ENCODE measurements at regions not wholly inside any gene's neighbourhood (a gene's known extent, or its start where the extent isn't known, plus 50 kb on each side); places are given as distances from the start of the nearest gene placed in this dataset.
"Not testable (repeated sequence)": the region's sequence is repeated elsewhere in the genome, so short reads cannot be mapped to it uniquely, and the experiment has no call there.

- DNase-seq, result no peak
Observed at GRCh38 chr2:114265261-114265660, 177.2 kb upstream of the DPP10 start.

DNA sequence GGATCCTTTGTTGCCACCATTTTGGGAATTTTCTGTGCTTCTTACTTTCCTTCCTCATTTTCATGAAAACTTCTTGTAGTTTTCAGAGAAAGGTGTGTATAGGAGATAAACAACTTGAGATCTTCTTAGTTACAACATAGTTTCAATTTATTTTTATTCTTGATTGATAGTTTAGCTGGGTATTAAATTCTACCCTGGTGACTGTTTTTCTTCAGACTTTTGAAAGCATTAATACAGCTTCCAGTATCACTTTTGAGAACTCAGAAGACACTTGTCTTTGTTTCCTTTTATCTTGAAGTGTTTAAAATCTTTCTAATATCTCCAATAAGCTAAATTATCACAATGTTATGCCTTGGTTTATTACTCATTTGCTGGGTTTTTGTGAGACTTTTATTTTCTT, 167.5 kb upstream of the DPP10 start:
- no peak for DNase-seq

DNA sequence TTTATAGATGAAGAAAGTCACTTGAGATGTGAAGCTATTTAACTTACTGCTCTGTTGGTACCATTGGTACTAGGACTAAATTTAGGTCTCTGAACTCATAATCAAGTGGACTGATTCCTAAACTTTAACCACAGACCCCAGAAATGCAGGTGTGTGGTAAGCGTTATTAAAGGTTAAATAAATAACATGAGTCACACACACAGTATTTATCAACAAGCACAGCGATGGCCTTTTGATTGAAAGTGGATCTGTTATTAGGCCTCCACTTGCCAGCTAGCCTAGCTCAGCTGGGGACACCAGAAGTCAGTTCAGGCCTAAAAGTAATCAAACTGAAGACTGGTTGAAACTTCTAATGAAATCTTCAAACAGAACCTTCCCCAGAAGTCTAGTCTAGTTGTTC, 161.3 kb upstream of the DPP10 start:
- DNase-seq, result no peak

DNA sequence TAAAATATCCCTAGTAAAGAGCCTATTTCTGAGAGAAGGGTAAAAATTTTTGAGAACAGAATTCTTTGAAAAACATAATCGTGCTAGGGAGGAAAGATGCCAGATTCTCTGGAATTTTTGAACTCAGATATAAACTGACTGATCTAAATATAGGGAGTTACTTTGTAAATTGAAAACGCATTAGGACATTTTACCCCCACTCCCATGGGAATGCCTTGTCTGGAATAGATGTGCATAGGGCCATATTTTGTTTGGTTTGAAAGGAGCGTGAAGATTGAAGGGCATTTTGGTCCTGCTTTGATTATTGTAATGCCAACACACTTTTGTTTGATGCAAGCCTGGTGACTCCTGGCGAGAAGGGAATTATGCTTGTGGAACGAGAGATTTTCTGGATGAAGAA, 158.7 kb upstream of the DPP10 start:
- no peak for DNase-seq

- DNase-seq, result no peak
Observed at GRCh38 chr2:114286438-114286837, 156.0 kb upstream of the DPP10 start.

- DNase-seq, result no peak
Observed at GRCh38 chr2:114293355-114293754, 149.1 kb upstream of the DPP10 start.

DNA sequence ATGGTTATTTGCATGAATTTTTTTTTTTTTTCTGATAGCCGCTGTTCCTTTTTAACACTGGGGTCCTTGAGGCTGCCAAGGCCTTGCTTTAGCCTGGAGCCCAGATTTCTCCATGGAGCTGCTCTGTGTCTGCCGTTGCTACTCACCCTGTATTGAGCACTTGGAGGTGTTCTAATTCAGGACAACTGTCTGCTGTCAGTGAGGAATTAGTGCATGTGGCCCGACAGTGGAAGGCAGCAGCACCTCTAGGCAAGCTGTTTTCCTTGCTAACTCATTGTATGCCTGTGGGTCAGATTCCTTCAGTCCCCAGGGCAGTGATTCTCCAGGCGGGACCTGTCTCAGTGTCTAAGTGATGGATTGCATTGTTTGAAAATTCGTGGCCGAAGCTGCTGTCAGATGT, 147.7 kb upstream of the DPP10 start:
- peak; percentile 48 for DNase-seq

DNA sequence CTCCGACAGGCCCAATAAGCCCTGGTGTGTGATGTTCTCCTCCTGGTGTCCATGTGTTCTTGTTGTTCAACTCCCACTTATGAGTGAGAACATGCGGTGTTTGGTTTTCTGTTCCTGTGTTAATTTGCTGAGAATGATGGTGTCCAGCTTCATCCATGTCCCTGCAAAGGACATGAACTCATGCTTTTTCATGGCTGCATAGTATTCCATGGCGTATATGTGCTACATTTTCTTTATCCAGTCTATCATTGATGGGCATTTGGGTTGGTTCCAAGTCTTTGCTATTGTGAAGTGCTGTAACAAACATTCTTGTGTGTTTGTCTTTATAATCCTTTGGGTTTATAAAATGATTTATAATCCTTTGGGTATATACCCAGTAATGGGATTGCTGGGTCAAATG, 142.1 kb upstream of the DPP10 start:
- not testable (repeated sequence) for DNase-seq

- DNase-seq, result no peak
Observed at GRCh38 chr2:114316532-114317300, 125.7 kb upstream of the DPP10 start.

GRCh38 chr2:114330594-114330993, 111.8 kb upstream of the DPP10 start:
- no peak for DNase-seq

- DNase-seq, result no peak
Observed at GRCh38 chr2:114331934-114332333, 110.5 kb upstream of the DPP10 start.

DNA sequence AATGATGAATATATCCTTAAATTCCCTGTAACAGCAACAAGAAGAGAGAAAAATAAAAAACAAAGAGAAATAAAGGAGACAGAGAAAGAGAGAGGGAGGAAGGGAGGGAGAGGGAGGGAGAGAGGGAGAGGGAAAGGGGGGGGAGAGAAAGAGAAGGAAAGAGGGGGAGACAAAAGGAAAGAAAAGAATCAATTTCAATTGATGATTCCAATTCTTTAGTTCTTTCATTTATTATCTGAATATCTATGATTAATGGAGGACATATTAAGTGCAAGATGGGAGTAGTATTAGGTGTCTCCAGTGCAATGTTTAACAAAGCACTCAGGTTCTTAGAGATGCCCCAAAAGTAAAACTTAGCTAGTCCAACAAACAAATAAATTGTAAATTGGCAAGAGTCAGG, 97.2 kb upstream of the DPP10 start:
- DNase-seq, result no peak

- DNase-seq, result no peak
Observed at GRCh38 chr2:114346658-114347057, 95.8 kb upstream of the DPP10 start.

DNA sequence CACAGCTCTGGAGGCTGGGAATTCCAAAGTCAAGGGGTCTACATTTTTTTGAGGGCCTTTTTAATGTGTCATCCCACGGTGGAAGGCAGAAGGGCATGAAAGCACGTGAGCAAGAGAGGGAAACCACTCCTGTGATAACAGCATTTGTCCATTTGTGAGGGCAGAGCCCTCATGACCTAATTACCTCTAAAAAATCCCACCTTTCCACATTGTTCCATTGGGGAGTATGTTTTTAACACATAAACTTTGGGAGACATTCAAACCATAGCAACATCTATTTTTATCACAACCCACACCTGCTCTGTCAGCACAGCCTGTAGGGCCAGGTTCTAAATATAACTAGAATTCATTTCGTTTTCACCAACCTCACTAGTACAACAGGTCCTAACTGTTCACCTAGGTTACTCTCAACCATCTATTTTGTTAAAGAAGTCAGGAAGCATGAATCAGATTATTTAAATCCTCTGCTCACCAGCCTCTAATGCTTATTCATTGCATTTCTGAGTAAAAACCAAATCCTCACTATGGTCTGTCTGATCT, 92.2 kb upstream of the DPP10 start:
- DNase-seq, result no peak

DNA sequence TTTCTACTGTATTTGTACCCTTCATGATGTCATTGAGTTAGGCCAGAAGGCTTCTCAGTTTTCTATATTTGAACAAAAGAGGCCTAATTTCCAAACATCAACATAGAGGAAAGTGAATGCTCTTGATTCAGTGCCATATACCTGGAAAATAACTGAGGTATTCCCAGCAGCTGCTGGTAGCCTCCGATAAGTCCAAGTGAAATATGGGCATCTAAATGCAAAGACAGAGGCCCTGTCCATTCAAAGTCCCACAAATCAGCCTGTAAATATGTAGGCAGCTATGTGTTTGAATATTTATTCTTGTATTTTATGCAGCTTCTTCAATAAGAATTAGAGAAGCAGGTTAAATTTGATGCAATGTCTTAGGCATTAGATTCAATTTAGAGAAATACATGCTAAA, 89.5 kb upstream of the DPP10 start:
- no peak for DNase-seq

DNA sequence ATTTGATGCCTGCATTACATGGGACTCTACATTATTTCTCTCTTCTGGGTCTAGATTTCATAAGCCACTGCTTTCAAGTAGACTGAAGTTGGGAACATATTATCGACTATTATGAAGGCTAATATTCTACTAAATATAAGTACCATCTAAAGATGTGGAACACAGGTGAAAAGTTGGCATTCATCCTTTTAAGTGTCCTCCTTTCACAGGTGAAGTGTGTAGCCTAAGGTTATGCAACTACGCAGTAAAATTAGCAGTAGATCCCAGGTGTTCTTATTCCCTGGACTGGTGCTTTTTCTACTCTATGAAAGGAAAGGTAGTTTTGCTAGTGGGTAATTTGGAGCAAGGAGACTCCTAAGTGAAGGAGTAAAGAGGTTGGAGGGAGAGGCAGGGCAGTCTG, 88.2 kb upstream of the DPP10 start:
- no peak for DNase-seq

DNA sequence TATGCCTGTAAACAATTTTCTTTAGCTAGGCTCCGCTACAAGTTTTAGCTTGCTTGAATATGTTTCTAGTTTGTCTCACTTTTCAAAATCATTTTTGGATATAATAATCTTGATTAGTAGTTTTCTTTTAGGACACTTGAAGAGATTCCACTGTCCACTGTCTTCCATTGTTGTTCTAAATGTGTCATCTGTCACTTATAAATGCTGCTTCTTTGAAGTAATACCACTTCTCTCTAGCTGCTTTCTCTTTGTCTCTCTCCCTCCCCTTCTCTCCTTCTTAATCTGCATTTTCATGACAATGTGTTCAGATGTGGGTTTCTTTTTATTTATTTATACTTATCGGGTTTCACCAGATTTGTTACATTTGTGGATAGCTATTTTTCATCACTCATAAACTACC, 73.7 kb upstream of the DPP10 start:
- no peak for DNase-seq

- DNase-seq, result not testable (repeated sequence)
Observed at GRCh38 chr2:114371721-114372120, 70.7 kb upstream of the DPP10 start.

- DNase-seq, result no peak
Observed at GRCh38 chr2:114373591-114373990, 68.8 kb upstream of the DPP10 start.

DNA sequence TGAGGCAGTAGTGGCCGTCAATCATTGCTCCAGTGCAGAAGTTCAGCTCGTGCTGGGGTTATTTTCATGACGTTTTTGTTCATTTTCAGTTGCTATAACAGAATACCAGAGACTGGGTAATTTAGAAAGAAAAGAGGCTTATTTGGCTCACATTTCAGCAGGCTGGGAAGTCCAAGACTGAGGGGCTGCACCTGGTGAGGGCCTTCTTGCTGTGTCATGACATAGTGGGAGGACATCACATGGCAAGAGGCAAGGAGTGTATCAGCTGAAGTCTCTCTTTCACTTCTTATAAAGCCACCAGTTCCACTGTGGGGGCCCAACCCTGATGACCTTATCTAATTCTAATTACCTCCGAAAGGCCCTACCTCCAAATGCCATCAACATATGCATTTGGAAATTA, 58.0 kb upstream of the DPP10 start:
- no peak for DNase-seq

GRCh38 chr2:114389021-114389420, 53.4 kb upstream of the DPP10 start:
- no peak for DNase-seq

Measured in NCI-H1048 (cell line).